Gastrocnemius medialis (tissue), 4 donors: ENCODE measurements at regions not wholly inside any gene's neighbourhood (a gene's known extent, or its start where the extent isn't known, plus 50 kb on each side); places are given as distances from the start of the nearest gene placed in this dataset.

Source experiments
- ATAC-seq, 2 donors: fragments of 150-250 bp; one replicate each; pipeline ENCODE4 v1.9.1; 2016
- DNase-seq, 2 donors: peaks; one replicate each; pipeline ENCODE4 v3.0.0-alpha.2; 2019
- H3K27ac ChIP-seq, 4 donors: fragments of 200-600 bp; sonication (generic); 1 replicate in 1 of 4; 2 replicates in 3 of 4; pipeline ENCODE4 v1.5.1; 2016 to 2018; ENCODE audit warnings: mild to moderate bottlenecking in 2 of 4, moderate library complexity in 1 of 4
- H3K27me3 ChIP-seq, 3 donors: fragments of 200-600 bp; sonication (generic) in 2 of 3; 1 replicate in 1 of 3; 2 replicates in 2 of 3; pipeline versions ENCODE4 v1.5.1 to v1.6.0; 2016 to 2019; ENCODE audit warnings: mild to moderate bottlenecking in 1 of 3, moderate library complexity in 1 of 3
- H3K36me3 ChIP-seq, 2 donors: fragments of 200-600 bp; sonication (generic) in 1 of 2; one replicate each; pipeline ENCODE4 v1.5.1; 2017 to 2018
- H3K4me1 ChIP-seq, 2 donors: fragments of 200-600 bp; sonication (generic) in 1 of 2; one replicate each; pipeline ENCODE4 v1.5.1; 2016 to 2017; ENCODE audit warnings: mild to moderate bottlenecking in 2 of 2
- H3K4me3 ChIP-seq, 4 donors: fragments of 200-600 bp; sonication (generic) in 3 of 4; 1 replicate in 1 of 4; 2 replicates in 3 of 4; pipeline ENCODE4 v1.5.1; 2016 to 2019; ENCODE audit warnings: mild to moderate bottlenecking in 2 of 4
- H3K9me3 ChIP-seq, 3 donors: fragments of 200-600 bp; sonication (generic) in 2 of 3; 1 replicate in 1 of 3; 2 replicates in 2 of 3; pipeline ENCODE4 v1.5.1; 2016 to 2019
- POLR2A ChIP-seq, 2 donors: fragments of 450-650 bp; IDR thresholded peaks; one replicate each; pipeline ENCODE4 v1.6.1; 2017; ENCODE audit warnings: antibody characterized with exemption in 2 of 2, mild to moderate bottlenecking in 2 of 2, moderate library complexity in 2 of 2
- in situ Hi-C, 4 donors: fragments of 200-750 bp; cut with MboI; loops; one replicate each; pipeline versions ENCODE4 v1.15.0 to v1.8.0; 2017; ENCODE audit warnings: low sequenced_read_pairs in 4 of 4
- intact Hi-C: fragments of 100-400 bp; cut with DNase I; formaldehyde crosslinking; loops from one replicate; pipeline ENCODE4 v1.15.1; 2023; ENCODE audit warnings: low total_unique reads
- TF ChIP-seq, protein P1 (sequence below), 5 experiments: fragments of 450-650 bp in 3 of 5; fragments of 200-600 bp in 2 of 5; sonication (generic) in 2 of 5; IDR thresholded peaks in 4 of 5; conservative IDR thresholded peaks in 1 of 5; 1 replicate in 4 of 5; 2 replicates in 1 of 5; pipeline ENCODE4 v1.5.1; 2016 to 2019; ENCODE audit warnings: antibody characterized with exemption in 5 of 5, mild to moderate bottlenecking in 3 of 5, moderate library complexity in 3 of 5

DNA sequence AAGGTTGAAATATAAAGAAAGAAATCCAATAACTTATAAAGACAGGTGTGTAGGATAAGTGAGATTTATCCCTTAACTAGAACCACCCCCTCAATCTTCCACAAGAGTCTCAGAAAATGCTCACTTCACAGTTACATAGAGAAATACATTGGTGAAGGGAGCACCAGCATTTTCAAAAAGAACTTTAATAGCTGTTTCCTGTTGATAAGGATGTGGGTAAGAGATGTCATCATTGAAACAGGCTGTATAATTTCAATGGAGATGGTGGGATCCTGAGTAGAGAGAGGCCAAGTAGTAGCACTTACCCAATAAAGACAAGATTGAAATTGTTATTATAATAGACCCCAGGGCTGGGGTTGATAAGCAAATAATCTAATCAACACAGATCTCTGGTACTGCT lies 162.2 kb upstream of the TACR1 start:
- ATAC-seq (no peak), DNase-seq (no peak)
- intact Hi-C loops (no loop called here), in situ Hi-C loops (no loop called here)
- Histone ChIP-seq H3K27me3 (no peaks in the 10 kb centered on the region), H3K27ac (no peak overlapping the region), H3K4me3 (no peak overlapping the region), H3K4me1 (no peaks in the 10 kb centered on the region), H3K9me3 (no peaks in the 10 kb centered on the region), H3K36me3 (no peaks in the 10 kb centered on the region)
- no peak for TF ChIP-seq POLR2A (IDR thresholded peaks at IDR 0.05)
- TF ChIP-seq, protein P1, sequence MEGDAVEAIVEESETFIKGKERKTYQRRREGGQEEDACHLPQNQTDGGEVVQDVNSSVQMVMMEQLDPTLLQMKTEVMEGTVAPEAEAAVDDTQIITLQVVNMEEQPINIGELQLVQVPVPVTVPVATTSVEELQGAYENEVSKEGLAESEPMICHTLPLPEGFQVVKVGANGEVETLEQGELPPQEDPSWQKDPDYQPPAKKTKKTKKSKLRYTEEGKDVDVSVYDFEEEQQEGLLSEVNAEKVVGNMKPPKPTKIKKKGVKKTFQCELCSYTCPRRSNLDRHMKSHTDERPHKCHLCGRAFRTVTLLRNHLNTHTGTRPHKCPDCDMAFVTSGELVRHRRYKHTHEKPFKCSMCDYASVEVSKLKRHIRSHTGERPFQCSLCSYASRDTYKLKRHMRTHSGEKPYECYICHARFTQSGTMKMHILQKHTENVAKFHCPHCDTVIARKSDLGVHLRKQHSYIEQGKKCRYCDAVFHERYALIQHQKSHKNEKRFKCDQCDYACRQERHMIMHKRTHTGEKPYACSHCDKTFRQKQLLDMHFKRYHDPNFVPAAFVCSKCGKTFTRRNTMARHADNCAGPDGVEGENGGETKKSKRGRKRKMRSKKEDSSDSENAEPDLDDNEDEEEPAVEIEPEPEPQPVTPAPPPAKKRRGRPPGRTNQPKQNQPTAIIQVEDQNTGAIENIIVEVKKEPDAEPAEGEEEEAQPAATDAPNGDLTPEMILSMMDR (IDR thresholded peaks at IDR 0.05 in 4 of 5, conservative IDR thresholded peaks at IDR 0.05 in 1 of 5): no peak

GRCh38 chr2:75360945-75361344 lies 161.6 kb upstream of the TACR1 start:
- Histone ChIP-seq H3K9me3 (no peaks in the 10 kb centered on the region), H3K27me3 (no peaks in the 10 kb centered on the region), H3K27ac (no peak overlapping the region), H3K36me3 (no peaks in the 10 kb centered on the region), H3K4me1 (no peaks in the 10 kb centered on the region), H3K4me3 (no peak overlapping the region)
- ATAC-seq (no peak), DNase-seq (no peak)
- in situ Hi-C loops: no loop called here
- intact Hi-C loops: no loop called here
- TF ChIP-seq POLR2A (IDR thresholded peaks at IDR 0.05): no peak
- TF ChIP-seq, protein P1 (IDR thresholded peaks at IDR 0.05 in 4 of 5, conservative IDR thresholded peaks at IDR 0.05 in 1 of 5): no peak

GRCh38 chr2:75356865-75357264 lies 157.5 kb upstream of the TACR1 start:
- TF ChIP-seq, protein P1 (IDR thresholded peaks at IDR 0.05 in 4 of 5, conservative IDR thresholded peaks at IDR 0.05 in 1 of 5): no peak
- TF ChIP-seq POLR2A (IDR thresholded peaks at IDR 0.05): no peak
- ATAC-seq (no peak), DNase-seq (no peak)
- intact Hi-C loops: no loop called here
- no peaks in the 10 kb centered on the region for H3K27me3 ChIP-seq
- in situ Hi-C loops: no loop called here
- no peak overlapping the region for H3K4me3 ChIP-seq
- no peaks in the 10 kb centered on the region for H3K4me1 ChIP-seq
- H3K36me3 ChIP-seq: no peaks in the 10 kb centered on the region
- H3K27ac ChIP-seq: no peak overlapping the region
- no peaks in the 10 kb centered on the region for H3K9me3 ChIP-seq

DNA sequence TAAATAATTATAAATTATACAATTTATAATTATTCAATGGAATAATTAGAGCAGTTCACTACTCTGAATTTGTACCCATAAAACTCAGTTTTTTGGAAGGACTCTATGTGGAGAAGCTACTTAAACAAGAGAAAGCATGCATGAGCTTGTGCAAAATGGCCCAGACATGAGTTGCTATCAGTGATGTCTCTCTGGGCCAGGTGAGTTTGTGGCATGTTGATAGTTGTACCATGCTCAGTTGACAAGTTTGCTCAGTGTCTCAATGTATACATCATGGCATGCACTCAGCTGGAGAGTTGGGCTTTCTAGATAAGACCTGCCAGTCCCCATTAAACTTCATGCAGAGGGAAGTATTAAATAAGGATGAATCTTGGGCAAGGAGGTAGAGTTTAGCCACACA lies 153.8 kb upstream of the TACR1 start:
- intact Hi-C loops (no loop called here), in situ Hi-C loops (no loop called here)
- H3K36me3 ChIP-seq: no peaks in the 10 kb centered on the region
- TF ChIP-seq, protein P1 (IDR thresholded peaks at IDR 0.05 in 4 of 5, conservative IDR thresholded peaks at IDR 0.05 in 1 of 5): no peak
- TF ChIP-seq POLR2A (IDR thresholded peaks at IDR 0.05): no peak
- H3K4me3 ChIP-seq: no peak overlapping the region
- H3K27me3 ChIP-seq: no peaks in the 10 kb centered on the region
- no peaks in the 10 kb centered on the region for H3K9me3 ChIP-seq
- no peaks in the 10 kb centered on the region for H3K4me1 ChIP-seq
- H3K27ac ChIP-seq: no peak overlapping the region
- no peak for ATAC-seq
- no peak for DNase-seq

DNA sequence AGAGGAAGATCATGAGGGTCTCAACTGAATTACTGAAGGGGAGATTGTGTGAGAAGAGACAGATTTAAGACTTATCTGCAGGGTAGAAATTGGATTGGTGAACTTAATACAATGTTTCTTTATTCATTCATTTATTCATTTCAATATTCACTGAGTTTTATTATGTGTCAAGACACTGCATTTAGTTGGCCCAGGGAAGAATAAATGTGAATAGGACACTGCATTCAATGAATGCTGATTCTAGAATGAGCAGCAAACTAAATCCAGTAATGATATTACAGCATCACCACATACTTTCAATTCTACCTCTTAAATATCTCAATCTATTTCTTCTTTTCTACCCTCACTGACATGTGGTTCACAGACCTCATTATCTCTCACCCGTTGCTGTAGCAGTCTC lies 149.0 kb upstream of the TACR1 start:
- ATAC-seq (no peak), DNase-seq (no peak)
- intact Hi-C loops (no loop called here), in situ Hi-C loops (no loop called here)
- H3K4me1 ChIP-seq: no peaks in the 10 kb centered on the region
- TF ChIP-seq, protein P1 (IDR thresholded peaks at IDR 0.05 in 4 of 5, conservative IDR thresholded peaks at IDR 0.05 in 1 of 5): no peak
- no peak for TF ChIP-seq POLR2A (IDR thresholded peaks at IDR 0.05)
- no peaks in the 10 kb centered on the region for H3K36me3 ChIP-seq
- H3K4me3 ChIP-seq: no peak overlapping the region
- no peaks in the 10 kb centered on the region for H3K9me3 ChIP-seq
- H3K27ac ChIP-seq: no peak overlapping the region
- no peaks in the 10 kb centered on the region for H3K27me3 ChIP-seq
